ENCODE measurements at regions not wholly inside any gene's neighbourhood (a gene's known extent, or its start where the extent isn't known, plus 50 kb on each side); places are given as distances from the start of the nearest gene placed in this dataset.
A peak's percentile ranks its signal among the peaks of the same experiment; 100 is the strongest.

DNA sequence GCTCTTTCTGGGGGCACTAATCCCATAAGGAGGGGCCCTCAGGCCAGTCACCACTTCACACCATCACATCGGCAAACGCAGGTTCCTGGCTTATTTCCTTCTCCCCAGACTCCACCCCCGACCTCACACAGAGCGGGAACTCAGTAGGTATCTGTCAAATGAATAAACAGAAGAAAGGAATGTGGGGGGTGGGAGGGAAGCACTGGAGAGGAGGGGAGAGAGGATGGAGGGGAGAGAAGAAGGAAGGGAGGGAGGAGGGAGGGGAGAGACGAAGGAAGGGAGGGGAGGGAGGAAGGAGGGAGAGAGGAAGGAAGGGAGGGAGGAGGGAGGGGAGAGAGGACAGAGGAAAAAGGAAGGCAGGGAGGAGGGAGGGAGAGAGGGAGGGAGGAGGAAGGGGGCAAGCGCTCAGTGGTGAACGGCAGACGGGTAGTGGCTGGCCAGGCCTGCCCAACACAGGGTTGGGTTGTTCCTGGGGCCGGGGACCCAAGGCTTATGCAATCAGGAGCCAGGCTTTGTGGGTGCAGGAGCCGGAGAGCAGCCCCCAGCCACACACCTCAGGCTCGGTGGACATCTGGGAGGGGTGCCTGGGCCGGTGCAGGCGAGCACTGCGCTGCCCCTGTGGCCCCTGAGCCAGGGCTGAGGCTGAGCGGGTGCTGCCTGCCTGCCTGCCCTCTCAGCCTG, 52.6 kb upstream of the FBRSL1 start:
- H2AFZ ChIP-seq = no peak overlapping the region
- peaks cover 22% of the 10 kb centered on the region for H3K4me1 ChIP-seq (ENCODE audit: insufficient read depth)
- no peaks in the 10 kb centered on the region for H3K36me3 ChIP-seq (replicated peaks; ENCODE audit: insufficient read depth, low read depth)
- DNase-seq (ENCODE audit: low spot score) = no peak
- no peaks in the 10 kb centered on the region for H3K9me2 ChIP-seq (replicated peaks; ENCODE audit: insufficient read depth)
- H3K9me3 ChIP-seq (ENCODE audit: low read depth) = no peaks in the 10 kb centered on the region
- TF ChIP-seq, protein P1, sequence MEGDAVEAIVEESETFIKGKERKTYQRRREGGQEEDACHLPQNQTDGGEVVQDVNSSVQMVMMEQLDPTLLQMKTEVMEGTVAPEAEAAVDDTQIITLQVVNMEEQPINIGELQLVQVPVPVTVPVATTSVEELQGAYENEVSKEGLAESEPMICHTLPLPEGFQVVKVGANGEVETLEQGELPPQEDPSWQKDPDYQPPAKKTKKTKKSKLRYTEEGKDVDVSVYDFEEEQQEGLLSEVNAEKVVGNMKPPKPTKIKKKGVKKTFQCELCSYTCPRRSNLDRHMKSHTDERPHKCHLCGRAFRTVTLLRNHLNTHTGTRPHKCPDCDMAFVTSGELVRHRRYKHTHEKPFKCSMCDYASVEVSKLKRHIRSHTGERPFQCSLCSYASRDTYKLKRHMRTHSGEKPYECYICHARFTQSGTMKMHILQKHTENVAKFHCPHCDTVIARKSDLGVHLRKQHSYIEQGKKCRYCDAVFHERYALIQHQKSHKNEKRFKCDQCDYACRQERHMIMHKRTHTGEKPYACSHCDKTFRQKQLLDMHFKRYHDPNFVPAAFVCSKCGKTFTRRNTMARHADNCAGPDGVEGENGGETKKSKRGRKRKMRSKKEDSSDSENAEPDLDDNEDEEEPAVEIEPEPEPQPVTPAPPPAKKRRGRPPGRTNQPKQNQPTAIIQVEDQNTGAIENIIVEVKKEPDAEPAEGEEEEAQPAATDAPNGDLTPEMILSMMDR (IDR thresholded peaks at IDR 0.05; ENCODE audit: poor library complexity) = no peak
- no peak for TF ChIP-seq EZH2phosphoT487 (IDR thresholded peaks at IDR 0.05; ENCODE audit: low read depth, severe bottlenecking, unreplicated experiment)
- no peak for TF ChIP-seq EZH2 (IDR thresholded peaks at IDR 0.05; ENCODE audit: borderline replicate concordance)
- WGBS (ENCODE audit: low lambda C conversion rate, missing lambda C conversion rate) = 40% methylated on average over 10 of the region's 15 CpGs
- no peak overlapping the region for H3K4me3 ChIP-seq
- no peaks in the 10 kb centered on the region for H4K20me1 ChIP-seq (ENCODE audit: insufficient read depth, poor library complexity, severe bottlenecking)
- H3K4me2 ChIP-seq = peak overlapping the region; percentile 60
- H3K27ac ChIP-seq = no peak overlapping the region
- H3K27me3 ChIP-seq = no peaks in the 10 kb centered on the region
- no peaks in the 10 kb centered on the region for H3K79me2 ChIP-seq

DNA sequence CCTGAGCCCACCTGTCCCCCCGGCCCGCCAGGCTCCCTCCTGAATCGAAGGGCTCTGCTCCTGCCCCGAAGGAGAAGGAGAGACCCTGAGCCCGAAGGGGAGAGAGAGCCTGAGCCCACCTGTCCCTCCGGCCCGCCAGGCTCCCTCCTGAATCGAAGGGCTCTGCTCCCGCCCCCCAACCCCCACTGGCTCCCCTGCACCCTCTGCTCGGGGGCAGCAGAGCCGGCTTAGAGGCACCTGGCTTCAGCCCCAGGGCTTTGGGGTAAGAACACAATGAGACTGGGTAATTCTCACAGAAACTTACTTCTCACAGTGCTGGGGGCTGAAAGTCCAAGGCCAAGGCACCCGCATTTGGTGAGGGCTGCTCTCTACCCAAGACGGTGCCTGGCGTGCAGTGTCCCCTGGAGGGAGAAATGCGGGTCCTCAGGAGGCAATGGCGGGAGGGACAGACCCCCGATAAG, 53.1 kb upstream of the FBRSL1 start:
- Histone ChIP-seq H3K79me2 (no peaks in the 10 kb centered on the region), H2AFZ (no peak overlapping the region), H4K20me1 (ENCODE audit: insufficient read depth, poor library complexity, severe bottlenecking) (no peaks in the 10 kb centered on the region), H3K27ac (no peak overlapping the region), H3K4me2 (peak overlapping the region; percentile 60), H3K9me3 (ENCODE audit: low read depth) (no peaks in the 10 kb centered on the region), H3K4me3 (no peak overlapping the region), H3K27me3 (no peaks in the 10 kb centered on the region), H3K4me1 (ENCODE audit: insufficient read depth) (peaks cover 28% of the 10 kb centered on the region), H3K9me2 (replicated peaks; ENCODE audit: insufficient read depth) (no peaks in the 10 kb centered on the region), H3K36me3 (replicated peaks; ENCODE audit: insufficient read depth, low read depth) (no peaks in the 10 kb centered on the region)
- DNase-seq (ENCODE audit: low spot score) = no peak
- no peak for TF ChIP-seq EZH2 (IDR thresholded peaks at IDR 0.05; ENCODE audit: borderline replicate concordance)
- TF ChIP-seq, protein P1 (IDR thresholded peaks at IDR 0.05; ENCODE audit: poor library complexity) = no peak
- WGBS (ENCODE audit: low lambda C conversion rate, missing lambda C conversion rate) = 49% methylated on average over 12 of the region's 17 CpGs

DNA sequence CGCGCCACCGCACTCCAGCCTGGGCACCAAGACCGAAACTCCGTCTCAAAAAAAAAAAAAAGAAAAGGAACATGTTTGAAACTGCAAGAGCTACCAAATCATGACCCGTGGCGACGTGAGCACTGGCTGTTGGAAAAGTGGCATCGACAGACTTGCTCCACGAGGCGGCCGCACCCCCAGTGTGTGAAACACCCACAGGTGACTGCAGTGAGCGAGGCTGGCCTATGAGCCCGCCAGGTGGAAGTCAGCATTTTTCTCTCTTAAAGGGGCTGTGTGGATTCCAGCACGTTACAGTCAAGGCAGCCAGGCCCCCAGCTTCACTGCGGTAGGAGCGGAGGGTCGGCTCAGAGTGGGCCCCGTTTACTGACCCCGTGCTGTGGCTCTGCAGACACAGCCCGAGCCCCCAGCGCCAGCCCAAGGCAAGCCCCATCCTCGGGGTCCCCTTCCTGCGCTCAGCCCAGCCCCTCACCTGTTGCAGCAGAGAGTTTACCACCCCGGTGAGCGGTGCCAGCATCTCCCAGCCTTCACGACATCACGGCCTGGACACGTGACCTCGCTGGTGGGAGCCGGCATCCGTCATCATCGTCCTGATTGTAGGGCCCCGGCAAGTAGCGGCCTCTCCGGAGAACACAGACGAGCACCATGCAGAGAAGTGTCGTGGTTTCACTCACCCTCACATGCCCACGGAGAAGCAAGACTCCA, 54.3 kb upstream of the FBRSL1 start:
- H3K79me2 ChIP-seq = no peaks in the 10 kb centered on the region
- H3K9me2 ChIP-seq (replicated peaks; ENCODE audit: insufficient read depth) = no peaks in the 10 kb centered on the region
- no peaks in the 10 kb centered on the region for H4K20me1 ChIP-seq (ENCODE audit: insufficient read depth, poor library complexity, severe bottlenecking)
- no peaks in the 10 kb centered on the region for H3K9me3 ChIP-seq (ENCODE audit: low read depth)
- TF ChIP-seq EZH2phosphoT487 (IDR thresholded peaks at IDR 0.05; ENCODE audit: low read depth, severe bottlenecking, unreplicated experiment) = no peak
- TF ChIP-seq, protein P1 (IDR thresholded peaks at IDR 0.05; ENCODE audit: poor library complexity) = no peak
- TF ChIP-seq EZH2 (IDR thresholded peaks at IDR 0.05; ENCODE audit: borderline replicate concordance) = no peak
- H3K36me3 ChIP-seq (replicated peaks; ENCODE audit: insufficient read depth, low read depth) = no peaks in the 10 kb centered on the region
- H3K27me3 ChIP-seq = no peaks in the 10 kb centered on the region
- H3K27ac ChIP-seq = no peak overlapping the region
- H3K4me3 ChIP-seq = no peak overlapping the region
- peaks cover 40% of the 10 kb centered on the region for H3K4me1 ChIP-seq (ENCODE audit: insufficient read depth)
- H3K4me2 ChIP-seq = no peak overlapping the region
- no peak for DNase-seq (ENCODE audit: low spot score)
- WGBS (ENCODE audit: low lambda C conversion rate, missing lambda C conversion rate) = 93% methylated on average over 29 of the region's 39 CpGs
- H2AFZ ChIP-seq = no peak overlapping the region

Measured in hepatocyte (in vitro differentiated cells).